Pancreas (tissue), 10 donors: ENCODE measurements at regions not wholly inside any gene's neighbourhood (a gene's known extent, or its start where the extent isn't known, plus 50 kb on each side); places are given as distances from the start of the nearest gene placed in this dataset.

ENCODE experiments used
- ATAC-seq, 4 donors: fragments of 200-7000 bp; cut with Tn5 transposase; one replicate each; pipeline versions ENCODE4 v1.8.0 to v1.9.1; 2020; ENCODE audit warnings: mild to moderate bottlenecking in 4 of 4, moderate library complexity in 4 of 4
- DNase-seq, 6 donors: peaks; one replicate each; pipeline ENCODE4 v3.0.0-alpha.2; 2020
- FAIRE-seq: peaks from 2 replicates; lab custom pipeline; 2012; peaks lifted over from hg19 to GRCh38; lab: Jason Lieb, UNC
- H3K27ac ChIP-seq, 4 donors: fragments of 200-600 bp; sonication (generic); 1 replicate in 3 of 4; 2 replicates in 1 of 4; pipeline versions ENCODE4 v1.5.0 to v1.8.0; 2020
- H3K27me3 ChIP-seq, 4 donors: fragments of 200-600 bp; one replicate each; pipeline ENCODE4 v1.8.0; 2021
- H3K36me3 ChIP-seq, 3 donors: fragments of 200-600 bp; sonication (generic) in 1 of 3; one replicate each; pipeline versions ENCODE4 v1.5.0 to v1.8.0; 2020 to 2021
- H3K4me1 ChIP-seq, 3 donors: fragments of 200-600 bp; one replicate each; pipeline ENCODE4 v1.8.0; 2021
- H3K4me3 ChIP-seq, 4 donors: fragments of 200-600 bp; sonication (generic) in 2 of 4; one replicate each; pipeline versions ENCODE4 v1.5.0 to v1.8.0; 2020 to 2021
- H3K9me3 ChIP-seq, 4 donors: fragments of 200-600 bp; one replicate each; pipeline ENCODE4 v1.8.0; 2021
- CTCF ChIP-seq, 4 donors: fragments of 200-600 bp; sonication (generic) in 3 of 4; IDR thresholded peaks; one replicate each; pipeline versions ENCODE4 v1.5.0 to v1.8.0; 2021; ENCODE audit warnings: antibody characterized with exemption in 4 of 4
- WGBS, 2 donors: extraction: QIAGEN DNeasy Blood & Tissue Kit; methylation state at CpG; one replicate each; pipeline ENCODE4 v1.1.7; 2013; 5-methylcytosine and 5-hydroxymethylcytosine counted together
- intact Hi-C, 3 donors: fragments of 100-400 bp; cut with DNase I; formaldehyde crosslinking; loops; one replicate each; pipeline versions ENCODE4 v1.11.1 to v1.14.2; 2022
- donor health status: healthy with polysubstance abuse.
- donor health status: DM: no; HTN: no; CAD: no; lungs with moderate emphysema.
- donor health status: DM: no; HTN: no; CAD: no.
- donor health status: control.
- donor health status: control.
- donor health status: Bipolar disorder and iron deficiency.
- donor health status: DM: yes; HTN: yes; CAD: no.
- donor health status: DM: no; HTN: no; CAD: no.
- donor health status: DM: no; HTN: no; CAD: no.
- donor health status: DM: yes; HTN: yes; CAD: no.

DNA sequence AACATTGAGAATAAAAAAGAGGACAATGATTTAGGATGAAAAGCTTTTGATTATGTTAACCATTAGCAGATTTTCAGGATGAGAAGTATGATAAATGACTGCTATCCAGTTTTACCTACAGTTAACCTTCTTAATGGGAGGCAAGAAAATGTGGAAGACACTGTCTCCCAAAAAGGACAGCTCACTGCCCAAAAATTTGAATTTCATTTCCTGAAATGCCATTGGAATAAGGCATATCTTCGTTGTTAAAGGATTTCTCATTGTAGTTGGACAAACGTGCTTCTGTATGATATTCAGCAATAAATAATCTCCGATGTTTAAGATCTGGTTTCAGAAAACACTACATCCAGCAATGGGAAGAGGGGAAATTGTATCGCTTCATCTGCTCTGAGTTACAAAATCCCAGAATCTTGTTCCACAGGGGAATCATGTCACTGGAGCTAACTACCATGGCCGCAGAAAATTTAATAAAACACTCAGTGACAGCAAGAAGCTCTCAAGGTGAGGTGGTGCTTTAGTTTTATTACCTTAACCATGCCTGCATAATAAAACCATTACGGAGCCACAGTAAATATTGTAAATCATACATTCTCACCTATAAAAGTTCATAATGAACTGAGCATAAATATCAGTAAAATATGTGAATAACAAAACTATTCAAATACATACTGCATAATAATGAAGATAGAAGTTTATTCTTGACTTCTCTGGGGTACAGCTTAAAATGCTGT lies 552.3 kb downstream of the PCDH7 start:
- H3K27ac ChIP-seq = no peak overlapping the region
- H3K27me3 ChIP-seq = no peaks in the 10 kb centered on the region
- DNase-seq = no peak
- intact Hi-C loops = no loop called here
- no peak for ATAC-seq
- no peak overlapping the region for H3K4me3 ChIP-seq
- 67 to 73% methylated on average over 6 of the region's 6 CpGs for WGBS, 2 donors
- no peaks in the 10 kb centered on the region for H3K36me3 ChIP-seq
- no peak for FAIRE-seq
- H3K9me3 ChIP-seq = no peaks in the 10 kb centered on the region
- no peak for TF ChIP-seq CTCF (IDR thresholded peaks at IDR 0.05)
- no peaks in the 10 kb centered on the region for H3K4me1 ChIP-seq

- no peak for ATAC-seq
Measured at GRCh38 chr4:31275906-31276305, 555.7 kb downstream of the PCDH7 start.

GRCh38 chr4:31283679-31284078 lies 563.5 kb downstream of the PCDH7 start:
- H3K4me3 ChIP-seq = no peak overlapping the region
- TF ChIP-seq CTCF (IDR thresholded peaks at IDR 0.05) = no peak
- no peaks in the 10 kb centered on the region for H3K4me1 ChIP-seq
- 48 to 65% methylated on average over 4 of the region's 4 CpGs for WGBS, 2 donors
- ATAC-seq = no peak
- FAIRE-seq = no peak
- H3K36me3 ChIP-seq = no peaks in the 10 kb centered on the region
- H3K9me3 ChIP-seq = no peaks in the 10 kb centered on the region
- no peak for DNase-seq
- H3K27me3 ChIP-seq = no peaks in the 10 kb centered on the region
- H3K27ac ChIP-seq = no peak overlapping the region
- intact Hi-C loops = no loop called here

More at GRCh38 chr4:31275906-31276305, 555.7 kb downstream of the PCDH7 start:
- no peak for TF ChIP-seq CTCF (IDR thresholded peaks at IDR 0.05)
- DNase-seq (no peak), FAIRE-seq (no peak)
- Histone ChIP-seq H3K27me3 (no peaks in the 10 kb centered on the region), H3K9me3 (no peaks in the 10 kb centered on the region), H3K4me1 (no peaks in the 10 kb centered on the region), H3K27ac (no peak overlapping the region), H3K36me3 (no peaks in the 10 kb centered on the region), H3K4me3 (no peak overlapping the region)
- intact Hi-C loops = no loop called here

DNA sequence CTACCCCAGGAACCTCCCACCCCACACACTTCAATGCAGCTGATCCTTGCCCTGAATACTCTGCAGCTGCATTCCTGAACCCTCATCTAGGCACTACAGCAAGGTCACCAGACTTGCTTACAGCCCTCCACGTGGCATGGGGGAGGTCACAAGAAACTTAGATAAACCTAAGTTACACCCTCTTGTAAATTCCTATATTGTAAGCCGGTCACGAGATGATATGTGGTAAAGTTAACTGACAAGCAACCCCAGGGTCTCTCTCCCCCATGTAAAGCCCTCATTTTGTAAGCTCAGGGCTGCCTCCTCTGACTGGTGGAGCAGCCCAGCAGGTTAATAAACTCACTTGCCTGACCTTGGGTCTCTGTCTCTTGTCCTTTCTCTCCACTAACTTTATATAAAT lies 570.7 kb downstream of the PCDH7 start:
- intact Hi-C loops = no loop called here
- H3K4me3 ChIP-seq = no peak overlapping the region
- no peak for DNase-seq
- FAIRE-seq = no peak
- TF ChIP-seq CTCF (IDR thresholded peaks at IDR 0.05) = no peak
- H3K9me3 ChIP-seq = no peaks in the 10 kb centered on the region
- H3K27me3 ChIP-seq = no peaks in the 10 kb centered on the region
- no peaks in the 10 kb centered on the region for H3K36me3 ChIP-seq
- 36% methylated on average over 3 of the region's 3 CpGs for WGBS, 2 donors
- no peak for ATAC-seq
- H3K4me1 ChIP-seq = no peaks in the 10 kb centered on the region
- no peak overlapping the region for H3K27ac ChIP-seq

DNA sequence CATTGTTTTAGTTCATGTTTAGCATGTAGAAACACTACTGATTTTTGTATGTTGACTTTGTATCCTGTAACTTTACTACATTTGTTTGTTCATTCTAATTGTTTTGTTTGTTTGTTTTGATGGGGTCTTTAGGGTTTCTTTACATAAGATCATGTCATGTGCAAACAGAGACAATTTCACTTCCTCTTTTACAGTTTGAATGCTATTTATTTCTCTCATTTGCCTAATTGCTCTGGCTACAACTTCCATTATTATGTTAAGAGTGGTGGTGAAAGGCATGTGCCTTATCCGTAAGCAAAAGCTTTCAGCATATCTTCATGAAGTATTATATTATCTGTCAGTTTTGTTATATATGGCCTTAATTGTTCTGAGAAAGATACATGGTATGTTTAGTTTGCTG lies 571.1 kb downstream of the PCDH7 start:
- H3K4me1 ChIP-seq = no peaks in the 10 kb centered on the region
- no peaks in the 10 kb centered on the region for H3K36me3 ChIP-seq
- H3K9me3 ChIP-seq = no peaks in the 10 kb centered on the region
- no peak for FAIRE-seq
- DNase-seq = no peak
- H3K27ac ChIP-seq = no peak overlapping the region
- no peaks in the 10 kb centered on the region for H3K27me3 ChIP-seq
- TF ChIP-seq CTCF (IDR thresholded peaks at IDR 0.05) = no peak
- 56 to 83% methylated on average over 1 of the region's 1 CpG for WGBS, 2 donors
- no peak for ATAC-seq
- H3K4me3 ChIP-seq = no peak overlapping the region
- intact Hi-C loops = no loop called here
